Hepatocyte (in vitro differentiated cells): ENCODE measurements at regions not wholly inside any gene's neighbourhood (a gene's known extent, or its start where the extent isn't known, plus 50 kb on each side); places are given as distances from the start of the nearest gene placed in this dataset.

Source experiments
- CTCF ChIP-seq: fragments of 200-600 bp; sonication (generic); IDR thresholded peaks from 2 replicates; pipeline ENCODE4 v1.5.1; 2016; ENCODE audit warnings: antibody characterized with exemption, mild to moderate bottlenecking; ENCODE audit not compliant: poor library complexity
- EZH2 ChIP-seq: fragments of 200-600 bp; sonication (generic); IDR thresholded peaks from 2 replicates; pipeline ENCODE4 v1.6.1; 2016; ENCODE audit warnings: antibody characterized with exemption, mild to moderate bottlenecking, borderline replicate concordance
- EZH2phosphoT487 ChIP-seq: fragments of 200-600 bp; sonication (generic); IDR thresholded peaks from one replicate; pipeline ENCODE4 v1.6.1; 2018; ENCODE audit warnings: antibody characterized with exemption, mild to moderate bottlenecking, low read depth, moderate library complexity; ENCODE audit not compliant: unreplicated experiment, severe bottlenecking

- no peak for TF ChIP-seq EZH2phosphoT487
- TF ChIP-seq CTCF: no peak
- no peak for TF ChIP-seq EZH2
Observed at GRCh38 chr20:53852014-53852413, 218.4 kb downstream of the BCAS1 start.
